ENCODE measurements at regions not wholly inside any gene's neighbourhood (a gene's known extent, or its start where the extent isn't known, plus 50 kb on each side); places are given as distances from the start of the nearest gene placed in this dataset.

GRCh38 chr7:96499532-96499931 lies 177.6 kb upstream of the SLC25A13 start:
- no peak for ATAC-seq (ENCODE audit: low FRiP score in 2 of 2)

GRCh38 chr7:96497567-96497966 lies 175.7 kb upstream of the SLC25A13 start:
- ATAC-seq (ENCODE audit: low FRiP score in 2 of 2) = no peak
- 69 to 84% methylated on average over 2 of the region's 2 CpGs for WGBS, 2 donors
- Histone ChIP-seq H3K9me3 (no peaks in the 10 kb centered on the region), H3K27me3 (no peaks in the 10 kb centered on the region), H3K4me1 (no peaks in the 10 kb centered on the region), H3K36me3 (no peaks in the 10 kb centered on the region), H3K27ac (no peak overlapping the region), H3K4me3 (no peak overlapping the region)
- DNase-seq = no peak
- TF ChIP-seq POLR2AphosphoS5 (IDR thresholded peaks at IDR 0.05) (no peak), POLR2A (IDR thresholded peaks at IDR 0.05) (no peak), EP300 (IDR thresholded peaks at IDR 0.05) (no peak)
- TF ChIP-seq, protein P1, sequence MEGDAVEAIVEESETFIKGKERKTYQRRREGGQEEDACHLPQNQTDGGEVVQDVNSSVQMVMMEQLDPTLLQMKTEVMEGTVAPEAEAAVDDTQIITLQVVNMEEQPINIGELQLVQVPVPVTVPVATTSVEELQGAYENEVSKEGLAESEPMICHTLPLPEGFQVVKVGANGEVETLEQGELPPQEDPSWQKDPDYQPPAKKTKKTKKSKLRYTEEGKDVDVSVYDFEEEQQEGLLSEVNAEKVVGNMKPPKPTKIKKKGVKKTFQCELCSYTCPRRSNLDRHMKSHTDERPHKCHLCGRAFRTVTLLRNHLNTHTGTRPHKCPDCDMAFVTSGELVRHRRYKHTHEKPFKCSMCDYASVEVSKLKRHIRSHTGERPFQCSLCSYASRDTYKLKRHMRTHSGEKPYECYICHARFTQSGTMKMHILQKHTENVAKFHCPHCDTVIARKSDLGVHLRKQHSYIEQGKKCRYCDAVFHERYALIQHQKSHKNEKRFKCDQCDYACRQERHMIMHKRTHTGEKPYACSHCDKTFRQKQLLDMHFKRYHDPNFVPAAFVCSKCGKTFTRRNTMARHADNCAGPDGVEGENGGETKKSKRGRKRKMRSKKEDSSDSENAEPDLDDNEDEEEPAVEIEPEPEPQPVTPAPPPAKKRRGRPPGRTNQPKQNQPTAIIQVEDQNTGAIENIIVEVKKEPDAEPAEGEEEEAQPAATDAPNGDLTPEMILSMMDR (IDR thresholded peaks at IDR 0.05) = no peak

More at GRCh38 chr7:96499532-96499931, 177.6 kb upstream of the SLC25A13 start:
- TF ChIP-seq POLR2AphosphoS5 (IDR thresholded peaks at IDR 0.05) = no peak
- no peak for TF ChIP-seq POLR2A (IDR thresholded peaks at IDR 0.05)
- TF ChIP-seq EP300 (IDR thresholded peaks at IDR 0.05) = no peak
- TF ChIP-seq, protein P1 (IDR thresholded peaks at IDR 0.05) = no peak
- H3K4me3 ChIP-seq = no peak overlapping the region
- no peaks in the 10 kb centered on the region for H3K36me3 ChIP-seq
- WGBS, 2 donors = 48% methylated on average over 3 of the region's 3 CpGs
- no peaks in the 10 kb centered on the region for H3K27me3 ChIP-seq
- no peaks in the 10 kb centered on the region for H3K4me1 ChIP-seq
- H3K27ac ChIP-seq = no peak overlapping the region
- H3K9me3 ChIP-seq = no peaks in the 10 kb centered on the region
- DNase-seq = no peak

GRCh38 chr7:96495751-96496216 lies 173.9 kb upstream of the SLC25A13 start:
- Histone ChIP-seq H3K4me1 (no peaks in the 10 kb centered on the region), H3K36me3 (no peaks in the 10 kb centered on the region), H3K4me3 (no peak overlapping the region), H3K9me3 (no peaks in the 10 kb centered on the region), H3K27me3 (no peaks in the 10 kb centered on the region), H3K27ac (no peak overlapping the region)
- DNase-seq (no peak), ATAC-seq (ENCODE audit: low FRiP score in 2 of 2) (no peak)
- no peak for TF ChIP-seq POLR2AphosphoS5 (IDR thresholded peaks at IDR 0.05)
- TF ChIP-seq POLR2A (IDR thresholded peaks at IDR 0.05) = no peak
- no peak for TF ChIP-seq EP300 (IDR thresholded peaks at IDR 0.05)
- TF ChIP-seq, protein P1 (IDR thresholded peaks at IDR 0.05) = no peak
- 25 to 36% methylated on average over 6 of the region's 6 CpGs for WGBS, 2 donors

GRCh38 chr7:96486681-96487080 lies 164.8 kb upstream of the SLC25A13 start:
- H3K36me3 ChIP-seq = no peaks in the 10 kb centered on the region
- WGBS, 2 donors = 87 to 90% methylated on average over 4 of the region's 4 CpGs
- no peak overlapping the region for H3K4me3 ChIP-seq
- DNase-seq (no peak), ATAC-seq (ENCODE audit: low FRiP score in 2 of 2) (no peak)
- H3K4me1 ChIP-seq = no peaks in the 10 kb centered on the region
- H3K27ac ChIP-seq = no peak overlapping the region
- TF ChIP-seq POLR2A (IDR thresholded peaks at IDR 0.05) (no peak), EP300 (IDR thresholded peaks at IDR 0.05) (no peak), POLR2AphosphoS5 (IDR thresholded peaks at IDR 0.05) (no peak)
- TF ChIP-seq, protein P1 (IDR thresholded peaks at IDR 0.05) = no peak
- H3K9me3 ChIP-seq = no peaks in the 10 kb centered on the region
- H3K27me3 ChIP-seq = no peaks in the 10 kb centered on the region

GRCh38 chr7:96484845-96485244 lies 162.9 kb upstream of the SLC25A13 start:
- H3K36me3 ChIP-seq = no peaks in the 10 kb centered on the region
- no peak overlapping the region for H3K27ac ChIP-seq
- DNase-seq (no peak), ATAC-seq (ENCODE audit: low FRiP score in 2 of 2) (no peak)
- TF ChIP-seq POLR2A (IDR thresholded peaks at IDR 0.05) (no peak), EP300 (IDR thresholded peaks at IDR 0.05) (no peak), POLR2AphosphoS5 (IDR thresholded peaks at IDR 0.05) (no peak)
- TF ChIP-seq, protein P1 (IDR thresholded peaks at IDR 0.05) = no peak
- no peaks in the 10 kb centered on the region for H3K9me3 ChIP-seq
- no peaks in the 10 kb centered on the region for H3K27me3 ChIP-seq
- no peak overlapping the region for H3K4me3 ChIP-seq
- H3K4me1 ChIP-seq = no peaks in the 10 kb centered on the region
- 69 to 82% methylated on average over 1 of the region's 1 CpG for WGBS, 2 donors
